Kidney (tissue), 13 donors: ENCODE measurements at regions not wholly inside any gene's neighbourhood (a gene's known extent, or its start where the extent isn't known, plus 50 kb on each side); places are given as distances from the start of the nearest gene placed in this dataset.

Source experiments
- DNase-seq, 5 donors: peaks; one replicate each; pipeline ENCODE4 v3.0.0-alpha.2; 2013 to 2020
- FAIRE-seq: peaks from 2 replicates; lab custom pipeline; 2012; peaks lifted over from hg19 to GRCh38; lab: Jason Lieb, UNC
- H3K27ac ChIP-seq, 2 donors: one replicate each; pipeline ENCODE4 v1.7.0; 2013; ENCODE audit warnings: low read depth in 2 of 2, low read length in 2 of 2, inconsistent platforms in 1 of 2
- H3K27me3 ChIP-seq: one replicate; pipeline ENCODE4 v1.7.1; 2013; ENCODE audit warnings: low read length, inconsistent platforms; ENCODE audit not compliant: control insufficient read depth, insufficient read depth
- H3K36me3 ChIP-seq, 3 donors: one replicate each; pipeline versions ENCODE4 v1.7.0 to v1.7.1; 2013; ENCODE audit warnings: low read length in 3 of 3, control low read depth in 1 of 3, inconsistent platforms in 1 of 3; ENCODE audit not compliant: insufficient read depth in 3 of 3, control insufficient read depth in 2 of 3
- H3K4me1 ChIP-seq, 3 donors: one replicate each; pipeline versions ENCODE4 v1.7.0 to v1.7.1; 2013; ENCODE audit warnings: low read length in 3 of 3, inconsistent platforms in 1 of 3, low read depth in 1 of 3; ENCODE audit not compliant: control insufficient read depth in 2 of 3, insufficient read depth in 2 of 3
- H3K4me3 ChIP-seq, 3 donors: one replicate each; pipeline versions ENCODE4 v1.7.0 to v1.8.1; 2013; ENCODE audit warnings: low read length in 3 of 3, control low read depth in 1 of 3, inconsistent platforms in 1 of 3
- H3K9ac ChIP-seq, 3 donors: one replicate each; pipeline versions ENCODE4 v1.7.0 to v1.7.1; 2013; ENCODE audit warnings: low read length in 3 of 3, control low read depth in 1 of 3, inconsistent platforms in 1 of 3
- H3K9me3 ChIP-seq, 3 donors: one replicate each; pipeline versions ENCODE4 v1.7.0 to v1.7.1; 2013; ENCODE audit warnings: low read length in 3 of 3, control low read depth in 1 of 3, inconsistent platforms in 1 of 3; ENCODE audit not compliant: control insufficient read depth in 2 of 3, insufficient read depth in 1 of 3
- CTCF ChIP-seq: IDR thresholded peaks from 3 replicates; pipeline ENCODE4 v1.5.1; 2012; ENCODE audit warnings: mild to moderate bottlenecking, moderate library complexity, borderline replicate concordance; ENCODE audit not compliant: insufficient read depth; ENCODE audit errors: extremely low read depth
- intact Hi-C: fragments of 100-400 bp; cut with DNase I; formaldehyde crosslinking; loops from one replicate; pipeline ENCODE4 v1.11.1; 2022
- donor health status: control.
- donor health status: control.
- donor health status: control.
- donor health status: control.
- donor health status: control.
- donor health status: DM: yes; HTN: yes; CAD: no.
- donor health status: Normal renal cell carcinoma (clear cell type).

GRCh38 chr13:105073041-105073440, 1462.4 kb downstream of the EFNB2 start:
- FAIRE-seq, result no peak
- no peak for TF ChIP-seq CTCF
- Histone ChIP-seq H3K4me3 (no peak overlapping the region), H3K9me3 (no peaks in the 10 kb centered on the region), H3K9ac (no peak overlapping the region), H3K4me1 (no peaks in the 10 kb centered on the region), H3K36me3 (no peaks in the 10 kb centered on the region), H3K27me3 (no peaks in the 10 kb centered on the region), H3K27ac (no peak overlapping the region)
- no peak for DNase-seq
- intact Hi-C loops, result no loop called here

GRCh38 chr13:105070452-105070851, 1465.0 kb downstream of the EFNB2 start:
- no peaks in the 10 kb centered on the region for H3K36me3 ChIP-seq
- H3K27ac ChIP-seq, result no peak overlapping the region
- FAIRE-seq (no peak), DNase-seq (no peak)
- intact Hi-C loops, result no loop called here
- H3K4me3 ChIP-seq, result no peak overlapping the region
- no peaks in the 10 kb centered on the region for H3K4me1 ChIP-seq
- H3K9ac ChIP-seq, result no peak overlapping the region
- no peaks in the 10 kb centered on the region for H3K27me3 ChIP-seq
- no peak for TF ChIP-seq CTCF
- H3K9me3 ChIP-seq, result no peaks in the 10 kb centered on the region

- Histone ChIP-seq H3K27me3 (no peaks in the 10 kb centered on the region), H3K27ac (no peak overlapping the region), H3K4me1 (no peaks in the 10 kb centered on the region), H3K9ac (no peak overlapping the region), H3K36me3 (no peaks in the 10 kb centered on the region), H3K4me3 (no peak overlapping the region), H3K9me3 (no peaks in the 10 kb centered on the region)
- no peak for TF ChIP-seq CTCF
- DNase-seq, result no peak
- no peak for FAIRE-seq
- intact Hi-C loops, result no loop called here
These were observed 1466.4 kb downstream of the EFNB2 start for GRCh38 chr13:105069106-105069505.

GRCh38 chr13:105063676-105064075, 1471.8 kb downstream of the EFNB2 start:
- no peaks in the 10 kb centered on the region for H3K27me3 ChIP-seq
- DNase-seq, result no peak
- TF ChIP-seq CTCF, result no peak
- FAIRE-seq, result no peak
- intact Hi-C loops, result no loop called here
- H3K9me3 ChIP-seq, result no peaks in the 10 kb centered on the region
- H3K9ac ChIP-seq, result no peak overlapping the region
- H3K4me3 ChIP-seq, result no peak overlapping the region
- no peak overlapping the region for H3K27ac ChIP-seq
- H3K4me1 ChIP-seq, result no peaks in the 10 kb centered on the region
- H3K36me3 ChIP-seq, result no peaks in the 10 kb centered on the region
